GM12878 (cell line): ENCODE measurements at regions not wholly inside any gene's neighbourhood (a gene's known extent, or its start where the extent isn't known, plus 50 kb on each side); places are given as distances from the start of the nearest gene placed in this dataset.

Source experiments
- ATAC-seq: fragments of 200-7000 bp; cut with Tn5 transposase; 3 replicates; pipeline ENCODE4 v1.9.1; 2020; ENCODE audit warnings: mild to moderate bottlenecking, moderate library complexity
- BruUV-seq: library from RNA; stranded (reverse); fragments of 400-500 nt; replicated peaks from 2 replicates; lab custom pipeline; 2021; lab: Mats Ljungman, UMichigan
- CTCF ChIA-PET: fragments of 300-600 bp; sonication (Branson Sonifier 250); formaldehyde crosslinking; extraction: SDS; loops from one replicate; lab custom pipeline; 2021; ENCODE audit warnings: inconsistent platforms; lab: Yijun Ruan, JAX
- POLR2A ChIA-PET: fragments of 350-600 bp; formaldehyde crosslinking; extraction: SDS; loops from one replicate; lab custom pipeline; 2021; ENCODE audit warnings: inconsistent platforms; lab: Charles Lee
- RAD21 ChIA-PET: fragments of 300-600 bp; sonication (Branson Sonifier 250); formaldehyde crosslinking; loops from one replicate; lab custom pipeline; 2023; ENCODE audit warnings: antibody characterized with exemption; ENCODE audit not compliant: unreplicated experiment; lab: Charles Lee
- SMC1A ChIA-PET: fragments of 300-600 bp; sonication (Branson Sonifier 250); formaldehyde crosslinking; loops from one replicate; lab custom pipeline; 2023; ENCODE audit not compliant: unreplicated experiment, uncharacterized antibody; lab: Charles Lee
- DNase-seq: peaks from one replicate; pipeline ENCODE4 v3.0.0-alpha.2; 2011; ENCODE audit warnings: low read depth, low spot score
- FAIRE-seq: peaks from 3 replicates; lab custom pipeline; 2011; peaks lifted over from hg19 to GRCh38; lab: Jason Lieb, UNC
- H2AFZ ChIP-seq: 2 replicates; pipeline ENCODE4 v1.6.0; 2011; ENCODE audit warnings: low read depth, low read length, control low read depth; ENCODE audit not compliant: control insufficient read depth
- H3K27ac ChIP-seq: 2 replicates; pipeline ENCODE4 v1.5.1; 2011; ENCODE audit warnings: control low read depth; ENCODE audit not compliant: control insufficient read depth, insufficient read depth
- H3K27me3 ChIP-seq, 2 experiments: replicated peaks in 1 of 2; 2 replicates each; pipeline versions ENCODE4 v1.6.0 to v1.6.1; 2011; ENCODE audit warnings: low read length in 1 of 2; ENCODE audit not compliant: control insufficient read depth in 2 of 2, insufficient read depth in 2 of 2
- H3K36me3 ChIP-seq, 2 experiments: 2 replicates each; pipeline ENCODE4 v1.5.1; 2011; ENCODE audit warnings: low read length in 1 of 2; ENCODE audit not compliant: control insufficient read depth in 2 of 2, insufficient read depth in 2 of 2
- H3K4me1 ChIP-seq: 2 replicates; pipeline ENCODE4 v1.6.1; 2011; ENCODE audit warnings: mild to moderate bottlenecking, low read length, moderate library complexity, mixed read lengths; ENCODE audit not compliant: control insufficient read depth, insufficient read depth
- H3K4me2 ChIP-seq: 2 replicates; pipeline ENCODE4 v1.6.0; 2011; ENCODE audit warnings: control low read depth; ENCODE audit not compliant: control insufficient read depth, insufficient read depth
- H3K4me3 ChIP-seq: fragments of 200-600 bp; sonication (generic); 2 replicates; pipeline ENCODE4 v1.5.1; 2016
- H3K79me2 ChIP-seq: 2 replicates; pipeline ENCODE4 v1.6.0; 2011; ENCODE audit warnings: low read length; ENCODE audit not compliant: control insufficient read depth, insufficient read depth
- H3K9ac ChIP-seq: 2 replicates; pipeline ENCODE4 v1.8.0; 2011; ENCODE audit warnings: low read length, control low read depth, mixed read lengths; ENCODE audit not compliant: control insufficient read depth, insufficient read depth
- H3K9me3 ChIP-seq: replicated peaks from 3 replicates; pipeline ENCODE4 v1.5.1; 2011; ENCODE audit warnings: mild to moderate bottlenecking, low read length; ENCODE audit not compliant: control insufficient read depth, insufficient read depth
- H4K20me1 ChIP-seq: 2 replicates; pipeline ENCODE4 v1.6.0; 2011; ENCODE audit not compliant: control insufficient read depth, insufficient read depth
- CHD1 ChIP-seq: IDR thresholded peaks from 2 replicates; pipeline ENCODE4 v1.6.1; 2012; ENCODE audit warnings: low read depth, low read length, improper control_type of control experiment
- FOS ChIP-seq: IDR thresholded peaks from 3 replicates; pipeline ENCODE4 v1.6.1; 2011; ENCODE audit warnings: borderline replicate concordance; ENCODE audit not compliant: insufficient read length; ENCODE audit errors: extremely low read depth
- KDM1A ChIP-seq: fragments of 200-600 bp; sonication (generic); IDR thresholded peaks from 2 replicates; pipeline ENCODE4 v1.6.1; 2016; ENCODE audit warnings: borderline replicate concordance
- KLF5 ChIP-seq: fragments of 450-650 bp; IDR thresholded peaks from 2 replicates; pipeline ENCODE4 v1.6.1; 2014; ENCODE audit warnings: mild to moderate bottlenecking; ENCODE audit not compliant: partially characterized antibody
- MTA2 ChIP-seq: fragments of 450-650 bp; IDR thresholded peaks from 2 replicates; pipeline ENCODE4 v1.6.1; 2016; ENCODE audit warnings: low read depth, mild to moderate bottlenecking, moderate library complexity
- MYC ChIP-seq: IDR thresholded peaks from 2 replicates; pipeline ENCODE4 v1.6.1; 2011; ENCODE audit warnings: mild to moderate bottlenecking, low read length, moderate library complexity, inconsistent platforms; ENCODE audit not compliant: insufficient read depth, insufficient replicate concordance, insufficient read length, severe bottlenecking
- PAX5 ChIP-seq: IDR thresholded peaks from 2 replicates; pipeline ENCODE4 v1.6.1; 2011; ENCODE audit warnings: low read depth, low read length, borderline replicate concordance
- PAX8 ChIP-seq: fragments of 450-650 bp; IDR thresholded peaks from 2 replicates; pipeline ENCODE4 v1.6.1; 2017; ENCODE audit warnings: mild to moderate bottlenecking, moderate library complexity
- PKNOX1 ChIP-seq: fragments of 450-650 bp; IDR thresholded peaks from 2 replicates; pipeline ENCODE4 v1.6.1; 2016; ENCODE audit warnings: mild to moderate bottlenecking
- POU2F2 ChIP-seq: IDR thresholded peaks from 3 replicates; pipeline ENCODE4 v1.6.1; 2011; ENCODE audit warnings: low read depth, mild to moderate bottlenecking, low read length, borderline replicate concordance
- RELB ChIP-seq: fragments of 450-650 bp; IDR thresholded peaks from 2 replicates; pipeline ENCODE4 v1.6.1; 2017; ENCODE audit warnings: low read depth, mild to moderate bottlenecking, moderate library complexity
- RUNX3 ChIP-seq: IDR thresholded peaks from 2 replicates; pipeline ENCODE4 v1.6.1; 2012; ENCODE audit warnings: low read length, inconsistent platforms
- SMAD5 ChIP-seq: IDR thresholded peaks from 2 replicates; pipeline ENCODE4 v1.6.1; 2016; ENCODE audit warnings: antibody characterized with exemption, low read depth
- YBX1 ChIP-seq: fragments of 450-650 bp; IDR thresholded peaks from 2 replicates; pipeline ENCODE4 v1.6.1; 2016; ENCODE audit warnings: antibody characterized with exemption
- WGBS: methylation state at CpG from one replicate; pipeline ENCODE4 v1.1.6; 2016; ENCODE audit warnings: low lambda C conversion rate; ENCODE audit not compliant: insufficient replicate concordance, insufficient coverage; ENCODE audit errors: missing lambda C conversion rate; 5-methylcytosine and 5-hydroxymethylcytosine counted together
- in situ Hi-C: fragments of 300-500 bp; cut with MboI; formaldehyde crosslinking; loops from 9 replicates; pipeline ENCODE4 v1.14.3; 2018; ENCODE audit warnings: mixed read lengths
- intact Hi-C: fragments of 100-400 bp; cut with micrococcal nuclease; formaldehyde crosslinking; loops from one replicate; pipeline ENCODE4 v1.14.2; 2022; ENCODE audit not compliant: unreplicated experiment
- TF ChIP-seq, protein P1 (sequence below): IDR thresholded peaks from 2 replicates; pipeline ENCODE4 v1.6.1; 2012; ENCODE audit warnings: low read length, inconsistent platforms
- TF ChIP-seq, protein P2 (sequence below): IDR thresholded peaks from 2 replicates; pipeline ENCODE4 v1.6.1; 2012; ENCODE audit warnings: low read depth, low read length, improper control_type of control experiment
- TF ChIP-seq, protein P3 (sequence below): fragments of 150-350 bp; IDR thresholded peaks from 2 replicates; pipeline ENCODE4 v1.6.1; 2016; ENCODE audit warnings: low read depth, low read length

DNA sequence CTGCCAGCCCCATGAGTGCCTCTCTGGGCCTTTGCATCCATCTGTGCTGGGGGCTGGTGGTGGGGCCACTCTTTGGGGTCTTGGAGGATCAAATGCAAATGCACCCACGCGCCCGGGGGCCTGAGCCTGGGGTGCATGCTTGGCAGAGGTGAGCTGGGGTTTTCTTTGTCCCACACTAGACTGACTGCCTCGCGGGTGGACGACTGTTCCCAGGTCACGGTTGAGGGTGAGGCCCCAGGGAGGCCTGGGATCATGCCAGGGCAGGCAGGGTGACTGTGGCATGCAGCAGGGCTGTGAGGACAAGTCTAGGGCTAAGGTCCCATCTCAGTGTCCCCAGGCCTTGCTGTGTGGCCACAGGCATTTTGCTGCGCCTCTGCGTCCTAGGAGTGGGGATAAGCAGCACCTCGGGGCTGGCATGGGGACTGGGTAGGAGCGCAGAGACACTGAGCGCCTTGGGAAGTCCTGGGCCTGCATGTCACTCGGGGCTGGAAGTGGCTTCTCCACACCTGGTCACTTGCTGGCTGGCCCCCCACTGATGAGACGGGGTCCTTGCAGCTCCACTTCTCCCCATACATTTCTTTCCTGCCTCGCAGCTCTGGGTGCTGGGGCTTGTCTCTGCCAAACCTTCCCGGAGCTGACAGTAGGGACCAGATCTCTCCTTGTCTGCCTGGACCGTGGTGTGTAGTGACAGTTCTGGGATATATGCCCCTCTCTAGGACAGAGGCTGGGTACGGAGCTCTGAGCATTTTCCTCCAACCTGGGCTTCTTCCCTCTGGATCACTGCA lies 133.1 kb downstream of the CTTN start:
- ATAC-seq (no peak), FAIRE-seq (no peak), DNase-seq (no peak)
- Histone ChIP-seq H3K79me2 (no peaks in the 10 kb centered on the region), H2AFZ (no peak overlapping the region), H3K36me3 (no peaks in the 10 kb centered on the region), H3K27me3 (no peaks in the 10 kb centered on the region), H3K9me3 (no peaks in the 10 kb centered on the region; the same call in 2 of the 3 replicates), H3K9ac (no peak overlapping the region), H3K27ac (no peak overlapping the region), H3K4me2 (no peak overlapping the region), H3K4me1 (no peaks in the 10 kb centered on the region), H4K20me1 (no peaks in the 10 kb centered on the region), H3K4me3 (no peak overlapping the region)
- 41% methylated on average over 18 of the region's 18 CpGs for WGBS
- SMC1A ChIA-PET: interaction anchor here (0.6 kb wide), 1 partner anchor 556 kb away, joined by 3 read pairs; no protein-coding TSS in a partner anchor
- in situ Hi-C loops: no loop called here
- POLR2A ChIA-PET: no interaction called here
- CTCF ChIA-PET: no interaction called here
- no TSS peak for BruUV-seq
- RAD21 ChIA-PET: no interaction called here
- intact Hi-C loops: no loop called here
- TF ChIP-seq, protein P1, sequence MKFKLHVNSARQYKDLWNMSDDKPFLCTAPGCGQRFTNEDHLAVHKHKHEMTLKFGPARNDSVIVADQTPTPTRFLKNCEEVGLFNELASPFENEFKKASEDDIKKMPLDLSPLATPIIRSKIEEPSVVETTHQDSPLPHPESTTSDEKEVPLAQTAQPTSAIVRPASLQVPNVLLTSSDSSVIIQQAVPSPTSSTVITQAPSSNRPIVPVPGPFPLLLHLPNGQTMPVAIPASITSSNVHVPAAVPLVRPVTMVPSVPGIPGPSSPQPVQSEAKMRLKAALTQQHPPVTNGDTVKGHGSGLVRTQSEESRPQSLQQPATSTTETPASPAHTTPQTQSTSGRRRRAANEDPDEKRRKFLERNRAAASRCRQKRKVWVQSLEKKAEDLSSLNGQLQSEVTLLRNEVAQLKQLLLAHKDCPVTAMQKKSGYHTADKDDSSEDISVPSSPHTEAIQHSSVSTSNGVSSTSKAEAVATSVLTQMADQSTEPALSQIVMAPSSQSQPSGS: no peak
- TF ChIP-seq POU2F2: no peak
- no peak for TF ChIP-seq PAX8
- TF ChIP-seq YBX1: no peak
- TF ChIP-seq, protein P2, sequence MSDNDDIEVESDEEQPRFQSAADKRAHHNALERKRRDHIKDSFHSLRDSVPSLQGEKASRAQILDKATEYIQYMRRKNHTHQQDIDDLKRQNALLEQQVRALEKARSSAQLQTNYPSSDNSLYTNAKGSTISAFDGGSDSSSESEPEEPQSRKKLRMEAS: no peak
- no peak for TF ChIP-seq CHD1
- TF ChIP-seq, protein P3, sequence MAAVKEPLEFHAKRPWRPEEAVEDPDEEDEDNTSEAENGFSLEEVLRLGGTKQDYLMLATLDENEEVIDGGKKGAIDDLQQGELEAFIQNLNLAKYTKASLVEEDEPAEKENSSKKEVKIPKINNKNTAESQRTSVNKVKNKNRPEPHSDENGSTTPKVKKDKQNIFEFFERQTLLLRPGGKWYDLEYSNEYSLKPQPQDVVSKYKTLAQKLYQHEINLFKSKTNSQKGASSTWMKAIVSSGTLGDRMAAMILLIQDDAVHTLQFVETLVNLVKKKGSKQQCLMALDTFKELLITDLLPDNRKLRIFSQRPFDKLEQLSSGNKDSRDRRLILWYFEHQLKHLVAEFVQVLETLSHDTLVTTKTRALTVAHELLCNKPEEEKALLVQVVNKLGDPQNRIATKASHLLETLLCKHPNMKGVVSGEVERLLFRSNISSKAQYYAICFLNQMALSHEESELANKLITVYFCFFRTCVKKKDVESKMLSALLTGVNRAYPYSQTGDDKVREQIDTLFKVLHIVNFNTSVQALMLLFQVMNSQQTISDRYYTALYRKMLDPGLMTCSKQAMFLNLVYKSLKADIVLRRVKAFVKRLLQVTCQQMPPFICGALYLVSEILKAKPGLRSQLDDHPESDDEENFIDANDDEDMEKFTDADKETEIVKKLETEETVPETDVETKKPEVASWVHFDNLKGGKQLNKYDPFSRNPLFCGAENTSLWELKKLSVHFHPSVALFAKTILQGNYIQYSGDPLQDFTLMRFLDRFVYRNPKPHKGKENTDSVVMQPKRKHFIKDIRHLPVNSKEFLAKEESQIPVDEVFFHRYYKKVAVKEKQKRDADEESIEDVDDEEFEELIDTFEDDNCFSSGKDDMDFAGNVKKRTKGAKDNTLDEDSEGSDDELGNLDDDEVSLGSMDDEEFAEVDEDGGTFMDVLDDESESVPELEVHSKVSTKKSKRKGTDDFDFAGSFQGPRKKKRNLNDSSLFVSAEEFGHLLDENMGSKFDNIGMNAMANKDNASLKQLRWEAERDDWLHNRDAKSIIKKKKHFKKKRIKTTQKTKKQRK: no peak
- TF ChIP-seq RELB: no peak
- TF ChIP-seq RUNX3: no peak
- no peak for TF ChIP-seq MTA2
- TF ChIP-seq KDM1A: no peak
- no peak for TF ChIP-seq PAX5
- no peak for TF ChIP-seq PKNOX1
- no peak for TF ChIP-seq KLF5
- no peak for TF ChIP-seq MYC
- no peak for TF ChIP-seq FOS
- no peak for TF ChIP-seq SMAD5
